HG03025 (cell line): ENCODE measurements at regions not wholly inside any gene's neighbourhood (a gene's known extent, or its start where the extent isn't known, plus 50 kb on each side); places are given as distances from the start of the nearest gene placed in this dataset.

Experiments used
- ATAC-seq: cut with Tn5 transposase; IDR thresholded peaks from one replicate; pipeline ENCODE4 v1.9.1; 2021; ENCODE audit warnings: mild to moderate bottlenecking, moderate library complexity; ENCODE audit not compliant: unreplicated experiment, low FRiP score

- ATAC-seq, result no peak
These were observed 274.7 kb downstream of the RPLP1 start for GRCh38 chr15:69727121-69727924.

- no peak for ATAC-seq
These were observed 276.6 kb downstream of the RPLP1 start for GRCh38 chr15:69729167-69729748.

GRCh38 chr15:69730281-69731080 is 277.9 kb downstream of the RPLP1 start:
- no peak for ATAC-seq

- ATAC-seq, result no peak
These were observed 278.4 kb downstream of the RPLP1 start for GRCh38 chr15:69731081-69731330.

GRCh38 chr15:69731581-69731980 is 279.0 kb downstream of the RPLP1 start:
- ATAC-seq, result no peak

GRCh38 chr15:69732133-69732532 is 279.5 kb downstream of the RPLP1 start:
- ATAC-seq, result no peak

- no peak for ATAC-seq
These were observed 282.1 kb downstream of the RPLP1 start for GRCh38 chr15:69734699-69735098.

GRCh38 chr15:69735121-69735520 is 282.5 kb downstream of the RPLP1 start:
- no peak for ATAC-seq

GRCh38 chr15:69736161-69736560 is 283.5 kb downstream of the RPLP1 start:
- no peak for ATAC-seq

GRCh38 chr15:69737916-69738315 is 285.3 kb downstream of the RPLP1 start:
- ATAC-seq, result no peak

- ATAC-seq, result no peak
These were observed 288.1 kb downstream of the RPLP1 start for GRCh38 chr15:69740684-69741083.

- no peak for ATAC-seq
These were observed 289.7 kb downstream of the RPLP1 start for GRCh38 chr15:69742361-69742760.

- no peak for ATAC-seq
These were observed 290.5 kb downstream of the RPLP1 start for GRCh38 chr15:69743091-69743490.

GRCh38 chr15:69744391-69745162 is 292.0 kb downstream of the RPLP1 start:
- no peak for ATAC-seq

- ATAC-seq, result no peak
These were observed 294.6 kb downstream of the RPLP1 start for GRCh38 chr15:69747193-69747592.

GRCh38 chr15:69748131-69748530 is 295.5 kb downstream of the RPLP1 start:
- no peak for ATAC-seq

- no peak for ATAC-seq
These were observed 296.1 kb downstream of the RPLP1 start for GRCh38 chr15:69748576-69749185.

GRCh38 chr15:69749274-69749673 is 296.7 kb downstream of the RPLP1 start:
- ATAC-seq, result no peak

GRCh38 chr15:69749797-69750196 is 297.2 kb downstream of the RPLP1 start:
- no peak for ATAC-seq

GRCh38 chr15:69750253-69750652 is 297.6 kb downstream of the RPLP1 start:
- no peak for ATAC-seq

GRCh38 chr15:69751147-69751546 is 298.5 kb downstream of the RPLP1 start:
- no peak for ATAC-seq
